ENCODE measurements at regions not wholly inside any gene's neighbourhood (a gene's known extent, or its start where the extent isn't known, plus 50 kb on each side); places are given as distances from the start of the nearest gene placed in this dataset.

DNA sequence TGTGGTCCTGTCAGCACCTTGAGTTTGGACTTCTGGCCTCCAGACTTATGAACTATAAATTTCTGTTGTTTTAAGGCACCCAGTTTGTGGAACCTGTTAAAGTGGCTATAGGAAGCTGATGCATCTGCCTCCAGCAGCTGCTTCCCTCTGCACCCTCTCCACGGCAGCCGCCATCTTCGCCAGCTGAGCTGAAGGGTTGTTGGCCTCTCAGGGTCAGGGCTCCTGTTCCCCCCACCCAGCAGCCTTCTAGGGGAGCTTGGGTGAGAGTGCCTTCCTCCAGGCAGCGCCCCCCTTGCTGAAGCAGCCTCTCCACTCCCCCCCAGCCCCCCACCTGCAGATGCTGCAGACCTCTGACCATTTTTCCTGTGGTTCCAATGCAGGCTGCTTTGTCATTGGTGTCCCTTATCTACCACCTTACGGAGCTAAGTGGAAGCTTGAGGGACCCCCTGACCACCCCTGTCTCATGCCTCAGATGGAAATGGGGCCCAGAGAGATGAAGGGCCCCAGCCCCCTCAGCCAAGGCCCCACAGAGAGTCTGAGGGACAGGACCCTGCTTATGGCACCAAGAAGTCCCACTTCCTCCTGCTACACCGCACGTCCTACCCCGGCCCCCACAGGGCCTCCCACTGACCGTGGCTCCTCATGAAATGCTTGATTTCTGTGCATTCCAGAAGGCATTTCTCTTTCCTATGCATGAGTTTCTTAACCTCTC, 61.4 kb upstream of the TLE3 start:
- Histone ChIP-seq H3K27me3 (peaks cover 3% of the 10 kb centered on the region), H3K36me3 (no peaks in the 10 kb centered on the region), H3K27ac (no peak overlapping the region), H3K9me3 (no peaks in the 10 kb centered on the region), H3K4me1 (peaks cover 12 to 31% (median 25%) of the 10 kb centered on the region in 4 donors), H3K4me3 (no peak overlapping the region)
- no peak for DNase-seq
- in situ Hi-C loops (cut with MboI; ENCODE audit: low pct_ligation_motif_present in 1 of 4, low pct_unique_long_range_greater_than_20kb in 1 of 4, low sequenced_read_pairs in 3 of 4) (no loop called here), intact Hi-C loops (cut with DNase I; ENCODE audit: low total_unique reads) (no loop called here)
- 84 to 90% methylated on average over 4 to 8 of the region's 9 CpGs for WGBS, 2 donors (ENCODE audit: low coverage in 1 of 2)
- no peak for TF ChIP-seq POLR2A (IDR thresholded peaks at IDR 0.05)
- no peak for TF ChIP-seq EP300 (IDR thresholded peaks at IDR 0.05; ENCODE audit: low read depth)
- TF ChIP-seq, protein P1, sequence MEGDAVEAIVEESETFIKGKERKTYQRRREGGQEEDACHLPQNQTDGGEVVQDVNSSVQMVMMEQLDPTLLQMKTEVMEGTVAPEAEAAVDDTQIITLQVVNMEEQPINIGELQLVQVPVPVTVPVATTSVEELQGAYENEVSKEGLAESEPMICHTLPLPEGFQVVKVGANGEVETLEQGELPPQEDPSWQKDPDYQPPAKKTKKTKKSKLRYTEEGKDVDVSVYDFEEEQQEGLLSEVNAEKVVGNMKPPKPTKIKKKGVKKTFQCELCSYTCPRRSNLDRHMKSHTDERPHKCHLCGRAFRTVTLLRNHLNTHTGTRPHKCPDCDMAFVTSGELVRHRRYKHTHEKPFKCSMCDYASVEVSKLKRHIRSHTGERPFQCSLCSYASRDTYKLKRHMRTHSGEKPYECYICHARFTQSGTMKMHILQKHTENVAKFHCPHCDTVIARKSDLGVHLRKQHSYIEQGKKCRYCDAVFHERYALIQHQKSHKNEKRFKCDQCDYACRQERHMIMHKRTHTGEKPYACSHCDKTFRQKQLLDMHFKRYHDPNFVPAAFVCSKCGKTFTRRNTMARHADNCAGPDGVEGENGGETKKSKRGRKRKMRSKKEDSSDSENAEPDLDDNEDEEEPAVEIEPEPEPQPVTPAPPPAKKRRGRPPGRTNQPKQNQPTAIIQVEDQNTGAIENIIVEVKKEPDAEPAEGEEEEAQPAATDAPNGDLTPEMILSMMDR (IDR thresholded peaks at IDR 0.05), result no peak
- no peak for TF ChIP-seq POLR2AphosphoS5 (IDR thresholded peaks at IDR 0.05)

DNA sequence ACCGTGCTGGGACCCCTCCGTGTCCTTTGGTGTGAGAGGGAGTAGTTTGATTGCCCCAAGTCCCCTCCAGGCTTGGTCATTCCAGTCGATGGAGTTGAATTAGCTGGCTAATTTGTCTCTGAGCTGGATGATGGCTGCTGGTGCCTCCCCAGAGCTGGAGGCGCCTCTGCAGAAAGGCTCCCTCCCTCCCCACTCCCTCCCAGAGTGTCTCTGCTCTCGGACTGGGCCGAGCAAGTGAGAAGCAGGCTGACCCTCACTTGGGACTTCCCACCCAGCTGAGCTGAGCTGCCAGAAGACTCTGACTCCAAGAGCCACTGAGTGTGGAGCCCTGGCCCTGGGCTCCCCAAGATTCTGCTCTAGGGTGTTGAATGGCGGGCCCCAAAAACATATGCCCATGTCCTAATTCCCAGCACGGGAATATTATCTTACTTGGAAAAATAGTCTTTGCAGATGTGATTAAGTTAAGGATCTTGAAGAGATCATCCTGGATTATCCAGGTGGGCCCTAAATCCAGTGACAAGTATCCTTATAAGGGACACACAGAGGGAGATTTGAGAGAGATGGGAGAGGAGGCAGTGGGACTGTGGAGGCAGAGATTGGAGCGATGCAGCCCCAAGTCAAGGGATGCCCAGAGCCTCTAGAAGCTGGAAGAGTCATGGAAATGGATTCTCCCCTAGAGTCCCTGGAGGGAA, 60.7 kb upstream of the TLE3 start:
- H3K27me3 ChIP-seq, result peaks cover 3% of the 10 kb centered on the region
- intact Hi-C loops (cut with DNase I; ENCODE audit: low total_unique reads) (no loop called here), in situ Hi-C loops (cut with MboI; ENCODE audit: low pct_ligation_motif_present in 1 of 4, low pct_unique_long_range_greater_than_20kb in 1 of 4, low sequenced_read_pairs in 3 of 4) (no loop called here)
- no peak overlapping the region for H3K4me3 ChIP-seq
- no peak overlapping the region for H3K27ac ChIP-seq
- H3K9me3 ChIP-seq, result no peaks in the 10 kb centered on the region
- TF ChIP-seq POLR2AphosphoS5 (IDR thresholded peaks at IDR 0.05) (no peak), POLR2A (IDR thresholded peaks at IDR 0.05) (no peak), EP300 (IDR thresholded peaks at IDR 0.05; ENCODE audit: low read depth) (no peak)
- TF ChIP-seq, protein P1 (IDR thresholded peaks at IDR 0.05), result no peak
- H3K36me3 ChIP-seq, result no peaks in the 10 kb centered on the region
- 83 to 96% methylated on average over 3 to 9 of the region's 9 CpGs for WGBS, 2 donors (ENCODE audit: low coverage in 1 of 2)
- peaks cover 18 to 31% (median 25%) of the 10 kb centered on the region in 4 donors for H3K4me1 ChIP-seq
- no peak for DNase-seq

DNA sequence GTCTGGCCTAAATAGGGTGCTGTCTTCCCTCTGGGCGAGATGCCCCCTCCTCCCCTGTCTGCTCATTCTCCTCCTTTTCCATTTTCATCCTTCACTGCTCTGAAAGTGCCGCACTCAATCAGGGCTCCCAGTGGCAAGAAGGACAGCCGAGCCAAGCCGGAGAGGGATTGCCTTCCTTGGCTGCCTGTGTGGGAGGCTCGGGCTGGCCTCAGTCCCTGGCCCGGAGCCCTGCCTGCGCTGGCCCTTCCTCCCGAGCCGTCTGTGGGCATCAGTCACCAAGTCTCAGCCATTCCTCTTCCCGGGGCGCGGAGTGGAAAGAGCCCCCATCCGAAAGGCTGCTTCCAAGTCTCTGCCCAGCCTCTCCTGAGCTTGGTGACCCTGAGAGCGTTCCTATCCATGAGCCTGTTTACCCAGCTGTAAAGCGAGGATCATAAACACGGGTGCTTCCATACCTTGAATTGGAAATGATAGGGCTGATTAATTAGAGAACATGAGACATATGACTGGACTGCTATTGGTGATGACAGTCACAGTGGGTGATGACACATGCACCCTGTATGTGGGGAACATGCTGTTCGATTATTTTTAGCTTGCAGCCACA, 59.1 kb upstream of the TLE3 start:
- Histone ChIP-seq H3K27me3 (peaks cover 3% of the 10 kb centered on the region), H3K4me3 (no peak overlapping the region), H3K4me1 (peaks cover 18 to 34% (median 25%) of the 10 kb centered on the region in 4 donors), H3K9me3 (no peaks in the 10 kb centered on the region), H3K27ac (peak overlapping the region in 2 of 4 donors; percentile 65 to 82), H3K36me3 (no peaks in the 10 kb centered on the region)
- in situ Hi-C loops (cut with MboI; ENCODE audit: low pct_ligation_motif_present in 1 of 4, low pct_unique_long_range_greater_than_20kb in 1 of 4, low sequenced_read_pairs in 3 of 4) (no loop called here), intact Hi-C loops (cut with DNase I; ENCODE audit: low total_unique reads) (no loop called here)
- DNase-seq, result no peak
- 54 to 69% methylated on average over 2 to 17 of the region's 17 CpGs for WGBS, 2 donors (ENCODE audit: low coverage in 1 of 2)
- no peak for TF ChIP-seq POLR2AphosphoS5 (IDR thresholded peaks at IDR 0.05)
- no peak for TF ChIP-seq POLR2A (IDR thresholded peaks at IDR 0.05)
- TF ChIP-seq EP300 (IDR thresholded peaks at IDR 0.05; ENCODE audit: low read depth), result no peak
- TF ChIP-seq, protein P1 (IDR thresholded peaks at IDR 0.05), result no peak

DNA sequence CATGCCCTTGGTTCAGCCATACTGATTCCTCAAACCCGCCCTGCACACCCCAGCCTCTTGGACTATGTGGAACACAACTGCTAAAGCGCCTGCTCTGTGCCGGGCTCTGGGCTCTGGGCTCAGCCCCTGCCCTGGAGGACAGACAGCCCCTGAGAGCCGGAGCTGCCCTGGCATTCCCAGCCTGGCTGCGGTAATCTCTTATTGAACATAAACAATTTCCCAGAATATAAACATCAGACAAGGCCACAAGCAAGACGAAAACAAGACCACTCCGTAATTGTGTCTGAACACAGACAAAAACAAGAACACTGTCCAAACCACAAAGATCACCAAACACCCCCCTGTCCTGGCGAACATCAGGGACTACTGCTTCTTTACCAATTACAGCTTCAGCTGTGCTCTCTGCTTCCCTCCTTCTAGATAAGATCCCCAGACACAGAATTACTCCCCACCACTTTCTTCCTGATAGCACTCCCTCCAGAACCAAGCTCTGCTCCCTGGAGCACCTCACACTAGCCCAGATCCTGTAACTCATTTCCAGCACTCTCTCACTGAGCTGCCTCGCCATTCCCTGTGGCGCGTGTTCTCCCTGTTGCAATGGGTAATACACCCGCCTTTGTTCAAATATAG, 57.1 kb upstream of the TLE3 start:
- Histone ChIP-seq H3K4me1 (peaks cover 18 to 24% (median 21%) of the 10 kb centered on the region in 4 donors), H3K36me3 (no peaks in the 10 kb centered on the region), H3K27me3 (peaks cover 3% of the 10 kb centered on the region), H3K4me3 (no peak overlapping the region), H3K27ac (peak overlapping the region; percentile 27 to 82 (median 64)), H3K9me3 (no peaks in the 10 kb centered on the region)
- intact Hi-C loops (cut with DNase I; ENCODE audit: low total_unique reads), result loop anchor here (5.0 kb wide), 1 partner anchor 43 kb away; no protein-coding TSS in a partner anchor
- DNase-seq, result no peak
- 62 to 65% methylated on average over 8 to 12 of the region's 12 CpGs for WGBS, 2 donors (ENCODE audit: low coverage in 1 of 2)
- TF ChIP-seq POLR2A (IDR thresholded peaks at IDR 0.05), result no peak
- TF ChIP-seq POLR2AphosphoS5 (IDR thresholded peaks at IDR 0.05), result no peak
- no peak for TF ChIP-seq EP300 (IDR thresholded peaks at IDR 0.05; ENCODE audit: low read depth)
- TF ChIP-seq, protein P1 (IDR thresholded peaks at IDR 0.05), result no peak
- in situ Hi-C loops (cut with MboI; ENCODE audit: low pct_ligation_motif_present in 1 of 4, low pct_unique_long_range_greater_than_20kb in 1 of 4, low sequenced_read_pairs in 3 of 4), result no loop called here

All from transverse colon (tissue), 4 donors.